GM10266 (cell line): ENCODE measurements at regions not wholly inside any gene's neighbourhood (a gene's known extent, or its start where the extent isn't known, plus 50 kb on each side); places are given as distances from the start of the nearest gene placed in this dataset.
"Not testable (repeated sequence)": the region's sequence is repeated elsewhere in the genome, so short reads cannot be mapped to it uniquely, and the experiment has no call there.

Experiments
- DNase-seq: peaks from one replicate; pipeline ENCODE4 v3.0.0; 2012; ENCODE audit errors: extremely low spot score
- CTCF ChIP-seq: IDR thresholded peaks from 2 replicates; pipeline ENCODE4 v1.5.1; 2012; ENCODE audit warnings: mild to moderate bottlenecking, low read depth; ENCODE audit not compliant: control insufficient read depth, insufficient read depth; ENCODE audit errors: missing control alignments

GRCh38 chr7:120079704-120080103 is 193.3 kb upstream of the KCND2 start:
- DNase-seq, result no peak
- TF ChIP-seq CTCF, result no peak

- not testable (repeated sequence) for DNase-seq
These were observed 186.5 kb upstream of the KCND2 start for GRCh38 chr7:120086468-120086867.

GRCh38 chr7:120089968-120090367 is 183.0 kb upstream of the KCND2 start:
- DNase-seq, result peak; percentile 5
- peak; percentile 29 for TF ChIP-seq CTCF

- TF ChIP-seq CTCF, result no peak
- no peak for DNase-seq
These were observed 181.2 kb upstream of the KCND2 start for GRCh38 chr7:120091807-120092206.

- no peak for DNase-seq
- no peak for TF ChIP-seq CTCF
These were observed 176.0 kb upstream of the KCND2 start for GRCh38 chr7:120097020-120097419.

- DNase-seq, result no peak
- no peak for TF ChIP-seq CTCF
These were observed 175.2 kb upstream of the KCND2 start for GRCh38 chr7:120097774-120098173.

GRCh38 chr7:120108376-120108775 is 164.6 kb upstream of the KCND2 start:
- TF ChIP-seq CTCF, result no peak
- DNase-seq, result no peak

- TF ChIP-seq CTCF, result no peak
- no peak for DNase-seq
These were observed 162.8 kb upstream of the KCND2 start for GRCh38 chr7:120110169-120110568.
